RCC 7860 (cell line): ENCODE measurements at regions not wholly inside any gene's neighbourhood (a gene's known extent, or its start where the extent isn't known, plus 50 kb on each side); places are given as distances from the start of the nearest gene placed in this dataset.

Source experiments
- DNase-seq: peaks from one replicate; pipeline ENCODE4 v3.0.0-alpha.2; 2015; ENCODE audit warnings: low spot score
- FAIRE-seq: peaks from 2 replicates; lab custom pipeline; 2012; peaks lifted over from hg19 to GRCh38; lab: Jason Lieb, UNC

GRCh38 chr3:3286014-3286413, 106.5 kb upstream of the CRBN start:
- FAIRE-seq (no peak), DNase-seq (no peak)

- no peak for DNase-seq
- no peak for FAIRE-seq
Measured at GRCh38 chr3:3281024-3281423, 101.5 kb upstream of the CRBN start.

GRCh38 chr3:3280396-3280795, 100.9 kb upstream of the CRBN start:
- FAIRE-seq (no peak), DNase-seq (no peak)

GRCh38 chr3:3278073-3278472, 98.6 kb upstream of the CRBN start:
- FAIRE-seq, result no peak
- no peak for DNase-seq

- no peak for FAIRE-seq
Measured at GRCh38 chr3:3276630-3277029, 97.1 kb upstream of the CRBN start.

GRCh38 chr3:3264796-3265195, 85.3 kb upstream of the CRBN start:
- no peak for DNase-seq
- no peak for FAIRE-seq

More at GRCh38 chr3:3276630-3277029, 97.1 kb upstream of the CRBN start:
- DNase-seq, result no peak

- FAIRE-seq (no peak), DNase-seq (no peak)
Measured at GRCh38 chr3:3260870-3261269, 81.4 kb upstream of the CRBN start.

GRCh38 chr3:3259181-3259580, 79.7 kb upstream of the CRBN start:
- no peak for DNase-seq
- no peak for FAIRE-seq

GRCh38 chr3:3258281-3258680, 78.8 kb upstream of the CRBN start:
- FAIRE-seq (no peak), DNase-seq (no peak)

- DNase-seq, result no peak
Measured at GRCh38 chr3:3241596-3241995, 62.1 kb upstream of the CRBN start.

GRCh38 chr3:3240986-3241385, 61.5 kb upstream of the CRBN start:
- no peak for FAIRE-seq

More at GRCh38 chr3:3241596-3241995, 62.1 kb upstream of the CRBN start:
- FAIRE-seq, result no peak

GRCh38 chr3:3237979-3238378, 58.5 kb upstream of the CRBN start:
- FAIRE-seq (no peak), DNase-seq (no peak)

More at GRCh38 chr3:3240986-3241385, 61.5 kb upstream of the CRBN start:
- no peak for DNase-seq

- FAIRE-seq (no peak), DNase-seq (no peak)
Measured at GRCh38 chr3:3232251-3232650, 52.8 kb upstream of the CRBN start.
